Vagina (tissue), 2 donors: ENCODE measurements at regions not wholly inside any gene's neighbourhood (a gene's known extent, or its start where the extent isn't known, plus 50 kb on each side); places are given as distances from the start of the nearest gene placed in this dataset.
"Not testable (repeated sequence)": the region's sequence is repeated elsewhere in the genome, so short reads cannot be mapped to it uniquely, and the experiment has no call there.

Experiments
- POLR2A ChIP-seq, 2 donors: fragments of 450-650 bp; IDR thresholded peaks; one replicate each; pipeline ENCODE4 v1.6.1; 2017; ENCODE audit warnings: antibody characterized with exemption in 2 of 2, mild to moderate bottlenecking in 2 of 2, moderate library complexity in 2 of 2
- TF ChIP-seq, protein P1 (sequence below), 3 experiments: fragments of 450-650 bp in 2 of 3; fragments of 200-600 bp in 1 of 3; sonication (generic) in 1 of 3; IDR thresholded peaks; one replicate each; pipeline ENCODE4 v1.5.1; 2017 to 2019; ENCODE audit warnings: antibody characterized with exemption in 3 of 3, mild to moderate bottlenecking in 2 of 3, moderate library complexity in 2 of 3

DNA sequence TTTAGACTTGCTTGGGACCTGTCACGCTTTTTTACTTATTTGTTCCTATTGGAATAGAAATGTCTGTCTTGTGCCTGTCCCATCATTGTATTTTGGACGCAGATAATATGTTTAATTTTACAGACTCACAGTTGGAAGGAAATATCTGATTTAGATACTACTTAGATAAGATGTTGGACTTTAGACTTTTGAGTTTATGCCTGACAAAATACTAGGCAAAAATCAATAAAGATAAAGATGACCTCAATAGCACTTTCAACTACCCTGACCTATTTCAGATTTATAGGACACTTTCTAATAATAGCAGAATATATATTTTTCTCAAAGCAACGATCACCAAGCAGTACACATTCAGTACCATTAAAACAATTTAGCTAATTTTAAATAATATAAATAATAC, 150.1 kb upstream of the TGIF2LX start:
- TF ChIP-seq, protein P1, sequence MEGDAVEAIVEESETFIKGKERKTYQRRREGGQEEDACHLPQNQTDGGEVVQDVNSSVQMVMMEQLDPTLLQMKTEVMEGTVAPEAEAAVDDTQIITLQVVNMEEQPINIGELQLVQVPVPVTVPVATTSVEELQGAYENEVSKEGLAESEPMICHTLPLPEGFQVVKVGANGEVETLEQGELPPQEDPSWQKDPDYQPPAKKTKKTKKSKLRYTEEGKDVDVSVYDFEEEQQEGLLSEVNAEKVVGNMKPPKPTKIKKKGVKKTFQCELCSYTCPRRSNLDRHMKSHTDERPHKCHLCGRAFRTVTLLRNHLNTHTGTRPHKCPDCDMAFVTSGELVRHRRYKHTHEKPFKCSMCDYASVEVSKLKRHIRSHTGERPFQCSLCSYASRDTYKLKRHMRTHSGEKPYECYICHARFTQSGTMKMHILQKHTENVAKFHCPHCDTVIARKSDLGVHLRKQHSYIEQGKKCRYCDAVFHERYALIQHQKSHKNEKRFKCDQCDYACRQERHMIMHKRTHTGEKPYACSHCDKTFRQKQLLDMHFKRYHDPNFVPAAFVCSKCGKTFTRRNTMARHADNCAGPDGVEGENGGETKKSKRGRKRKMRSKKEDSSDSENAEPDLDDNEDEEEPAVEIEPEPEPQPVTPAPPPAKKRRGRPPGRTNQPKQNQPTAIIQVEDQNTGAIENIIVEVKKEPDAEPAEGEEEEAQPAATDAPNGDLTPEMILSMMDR (IDR thresholded peaks at IDR 0.05): not testable (repeated sequence)
- not testable (repeated sequence) for TF ChIP-seq POLR2A (IDR thresholded peaks at IDR 0.05)
